ENCODE measurements at regions not wholly inside any gene's neighbourhood (a gene's known extent, or its start where the extent isn't known, plus 50 kb on each side); places are given as distances from the start of the nearest gene placed in this dataset.

- TF ChIP-seq CTCF (IDR thresholded peaks at IDR 0.05) (no peak), EZH2phosphoT487 (IDR thresholded peaks at IDR 0.05) (no peak)
Measured at GRCh38 chr6:71651636-71652035, 234.7 kb upstream of the RIMS1 start.

Data from neural progenitor cell (in vitro differentiated cells).